ENCODE measurements at regions not wholly inside any gene's neighbourhood (a gene's known extent, or its start where the extent isn't known, plus 50 kb on each side); places are given as distances from the start of the nearest gene placed in this dataset.

DNA sequence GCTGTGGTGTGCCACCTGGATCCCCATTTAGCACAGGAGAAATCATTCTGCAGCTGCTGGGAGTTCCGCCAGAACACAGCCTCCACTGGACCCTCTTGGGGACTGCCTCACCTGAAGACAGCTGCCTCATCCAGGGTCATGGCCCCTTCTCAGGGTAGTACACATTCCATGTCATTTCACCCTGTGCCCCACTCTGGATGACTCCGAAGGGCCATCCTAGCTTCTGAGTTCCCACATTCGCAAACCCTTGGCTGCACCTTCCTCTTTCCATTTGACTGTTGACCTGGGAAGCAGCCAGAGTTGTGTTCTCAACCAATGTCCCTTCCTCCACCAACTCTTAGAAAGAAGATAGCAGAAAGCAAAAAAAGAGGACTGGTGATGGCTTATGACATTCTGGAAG, 125.6 kb upstream of the TBX20 start:
- TF ChIP-seq, protein P1, sequence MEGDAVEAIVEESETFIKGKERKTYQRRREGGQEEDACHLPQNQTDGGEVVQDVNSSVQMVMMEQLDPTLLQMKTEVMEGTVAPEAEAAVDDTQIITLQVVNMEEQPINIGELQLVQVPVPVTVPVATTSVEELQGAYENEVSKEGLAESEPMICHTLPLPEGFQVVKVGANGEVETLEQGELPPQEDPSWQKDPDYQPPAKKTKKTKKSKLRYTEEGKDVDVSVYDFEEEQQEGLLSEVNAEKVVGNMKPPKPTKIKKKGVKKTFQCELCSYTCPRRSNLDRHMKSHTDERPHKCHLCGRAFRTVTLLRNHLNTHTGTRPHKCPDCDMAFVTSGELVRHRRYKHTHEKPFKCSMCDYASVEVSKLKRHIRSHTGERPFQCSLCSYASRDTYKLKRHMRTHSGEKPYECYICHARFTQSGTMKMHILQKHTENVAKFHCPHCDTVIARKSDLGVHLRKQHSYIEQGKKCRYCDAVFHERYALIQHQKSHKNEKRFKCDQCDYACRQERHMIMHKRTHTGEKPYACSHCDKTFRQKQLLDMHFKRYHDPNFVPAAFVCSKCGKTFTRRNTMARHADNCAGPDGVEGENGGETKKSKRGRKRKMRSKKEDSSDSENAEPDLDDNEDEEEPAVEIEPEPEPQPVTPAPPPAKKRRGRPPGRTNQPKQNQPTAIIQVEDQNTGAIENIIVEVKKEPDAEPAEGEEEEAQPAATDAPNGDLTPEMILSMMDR (IDR thresholded peaks at IDR 0.05), result no peak
- no peak for TF ChIP-seq POLR2A (IDR thresholded peaks at IDR 0.05)
